ENCODE measurements at regions not wholly inside any gene's neighbourhood (a gene's known extent, or its start where the extent isn't known, plus 50 kb on each side); places are given as distances from the start of the nearest gene placed in this dataset.

DNA sequence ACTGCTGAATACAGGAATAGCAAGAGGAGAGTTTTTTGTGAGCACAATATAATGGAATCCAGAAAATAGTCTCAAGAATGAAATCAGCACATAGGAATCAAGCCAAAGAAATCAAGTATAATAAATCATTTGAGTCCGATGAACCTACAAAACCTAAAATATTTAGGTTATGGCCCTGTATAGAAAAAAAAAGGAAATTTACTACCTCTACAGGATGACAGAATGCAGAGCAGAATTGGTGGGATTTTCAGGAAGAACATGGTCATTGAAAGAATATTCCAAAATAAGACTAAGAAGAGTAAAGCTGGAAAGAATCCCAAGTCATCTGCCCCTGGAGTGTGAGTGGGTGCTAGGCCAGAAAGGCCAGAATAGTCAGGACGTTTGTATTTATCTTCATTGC, 1041.2 kb upstream of the CDH2 start:
- Histone ChIP-seq H3K4me1 (ENCODE audit: insufficient read depth) (no peaks in the 10 kb centered on the region), H4K20me1 (ENCODE audit: insufficient read depth, poor library complexity, severe bottlenecking) (no peaks in the 10 kb centered on the region), H3K36me3 (replicated peaks; ENCODE audit: insufficient read depth, low read depth) (no peaks in the 10 kb centered on the region), H3K4me2 (no peak overlapping the region), H3K27ac (no peak overlapping the region), H3K9me2 (replicated peaks; ENCODE audit: insufficient read depth) (no peaks in the 10 kb centered on the region), H3K79me2 (no peaks in the 10 kb centered on the region), H3K27me3 (no peaks in the 10 kb centered on the region), H3K4me3 (no peak overlapping the region), H2AFZ (no peak overlapping the region), H3K9me3 (ENCODE audit: low read depth) (no peaks in the 10 kb centered on the region)
- WGBS (ENCODE audit: low lambda C conversion rate, missing lambda C conversion rate): 73% methylated on average over 2 of the region's 2 CpGs
- no peak for DNase-seq (ENCODE audit: low spot score)
- TF ChIP-seq, protein P1, sequence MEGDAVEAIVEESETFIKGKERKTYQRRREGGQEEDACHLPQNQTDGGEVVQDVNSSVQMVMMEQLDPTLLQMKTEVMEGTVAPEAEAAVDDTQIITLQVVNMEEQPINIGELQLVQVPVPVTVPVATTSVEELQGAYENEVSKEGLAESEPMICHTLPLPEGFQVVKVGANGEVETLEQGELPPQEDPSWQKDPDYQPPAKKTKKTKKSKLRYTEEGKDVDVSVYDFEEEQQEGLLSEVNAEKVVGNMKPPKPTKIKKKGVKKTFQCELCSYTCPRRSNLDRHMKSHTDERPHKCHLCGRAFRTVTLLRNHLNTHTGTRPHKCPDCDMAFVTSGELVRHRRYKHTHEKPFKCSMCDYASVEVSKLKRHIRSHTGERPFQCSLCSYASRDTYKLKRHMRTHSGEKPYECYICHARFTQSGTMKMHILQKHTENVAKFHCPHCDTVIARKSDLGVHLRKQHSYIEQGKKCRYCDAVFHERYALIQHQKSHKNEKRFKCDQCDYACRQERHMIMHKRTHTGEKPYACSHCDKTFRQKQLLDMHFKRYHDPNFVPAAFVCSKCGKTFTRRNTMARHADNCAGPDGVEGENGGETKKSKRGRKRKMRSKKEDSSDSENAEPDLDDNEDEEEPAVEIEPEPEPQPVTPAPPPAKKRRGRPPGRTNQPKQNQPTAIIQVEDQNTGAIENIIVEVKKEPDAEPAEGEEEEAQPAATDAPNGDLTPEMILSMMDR (IDR thresholded peaks at IDR 0.05; ENCODE audit: poor library complexity): no peak
- TF ChIP-seq EZH2phosphoT487 (IDR thresholded peaks at IDR 0.05; ENCODE audit: low read depth, severe bottlenecking, unreplicated experiment) (no peak), EZH2 (IDR thresholded peaks at IDR 0.05; ENCODE audit: borderline replicate concordance) (no peak)

DNA sequence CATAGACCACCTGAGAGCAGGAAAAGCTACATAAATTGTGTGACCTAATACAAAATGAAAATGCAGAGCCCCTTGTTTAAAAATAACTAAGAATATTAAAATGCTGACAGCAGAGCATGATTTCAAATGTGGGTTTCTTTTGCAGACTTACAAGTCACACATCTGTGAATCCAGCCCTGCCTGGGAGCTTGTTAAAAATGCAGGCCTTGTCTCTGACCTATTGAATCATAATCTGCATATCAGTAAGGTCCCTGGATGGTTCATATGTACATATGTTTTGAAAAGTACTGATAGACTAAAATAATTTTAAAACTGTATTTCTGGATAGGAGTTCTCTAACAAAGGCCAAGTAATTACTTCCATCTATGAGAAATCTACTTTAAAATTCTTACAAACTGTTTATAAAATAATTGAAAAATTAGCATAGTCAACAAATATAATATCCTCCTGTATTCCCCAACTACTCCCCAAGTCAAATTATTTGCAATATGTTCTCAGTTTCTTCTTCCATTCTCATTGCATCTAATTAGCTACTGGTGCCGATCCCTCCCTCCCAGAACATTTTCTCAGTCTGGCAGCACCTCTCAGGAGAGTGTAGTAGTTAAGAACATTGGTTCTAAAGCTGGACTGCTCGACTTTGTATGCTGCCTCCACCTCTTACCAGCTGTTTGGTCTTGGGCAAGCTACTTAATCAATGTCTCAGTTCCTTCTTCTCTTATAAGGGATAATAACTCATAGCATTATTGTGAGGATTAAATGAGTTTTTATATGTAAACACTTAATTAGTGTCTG, 1040.4 kb upstream of the CDH2 start:
- no peak for DNase-seq (ENCODE audit: low spot score)
- H3K79me2 ChIP-seq: no peaks in the 10 kb centered on the region

DNA sequence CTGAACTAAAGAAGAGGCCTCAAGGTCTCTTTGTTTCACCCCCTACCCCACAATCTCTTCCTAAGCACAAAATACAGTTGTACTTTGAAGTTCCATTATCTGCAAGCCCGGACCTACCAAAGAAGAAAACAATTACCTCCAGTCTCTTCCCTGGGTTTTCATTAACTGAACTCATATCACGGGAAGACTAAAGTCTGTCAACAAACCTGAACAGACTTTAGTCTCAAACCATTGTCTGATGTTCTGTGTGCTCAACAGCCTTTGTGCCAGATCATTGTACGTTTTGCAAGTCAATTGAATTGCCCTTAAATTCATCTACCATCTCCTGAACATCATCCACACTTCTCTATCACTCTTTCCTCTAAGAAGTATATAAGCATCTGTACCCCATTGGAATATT, 1021.9 kb upstream of the CDH2 start:
- H3K4me1 ChIP-seq (ENCODE audit: insufficient read depth): no peaks in the 10 kb centered on the region
- no peaks in the 10 kb centered on the region for H3K9me2 ChIP-seq (replicated peaks; ENCODE audit: insufficient read depth)
- no peak overlapping the region for H2AFZ ChIP-seq
- H3K79me2 ChIP-seq: no peaks in the 10 kb centered on the region
- WGBS (ENCODE audit: low lambda C conversion rate, missing lambda C conversion rate): 48% methylated on average over 3 of the region's 3 CpGs
- H3K27me3 ChIP-seq: no peaks in the 10 kb centered on the region
- H3K4me2 ChIP-seq: no peak overlapping the region
- H3K4me3 ChIP-seq: no peak overlapping the region
- H4K20me1 ChIP-seq (ENCODE audit: insufficient read depth, poor library complexity, severe bottlenecking): no peaks in the 10 kb centered on the region
- DNase-seq (ENCODE audit: low spot score): no peak
- no peak for TF ChIP-seq EZH2 (IDR thresholded peaks at IDR 0.05; ENCODE audit: borderline replicate concordance)
- TF ChIP-seq, protein P1 (IDR thresholded peaks at IDR 0.05; ENCODE audit: poor library complexity): no peak
- no peak overlapping the region for H3K27ac ChIP-seq
- H3K9me3 ChIP-seq (ENCODE audit: low read depth): no peaks in the 10 kb centered on the region
- H3K36me3 ChIP-seq (replicated peaks; ENCODE audit: insufficient read depth, low read depth): no peaks in the 10 kb centered on the region

More for the DNA sequence above, 1040.4 kb upstream of the CDH2 start:
- Histone ChIP-seq H4K20me1 (ENCODE audit: insufficient read depth, poor library complexity, severe bottlenecking) (no peaks in the 10 kb centered on the region), H3K4me3 (no peak overlapping the region), H3K4me2 (no peak overlapping the region), H3K9me2 (replicated peaks; ENCODE audit: insufficient read depth) (no peaks in the 10 kb centered on the region), H3K36me3 (replicated peaks; ENCODE audit: insufficient read depth, low read depth) (no peaks in the 10 kb centered on the region), H3K4me1 (ENCODE audit: insufficient read depth) (no peaks in the 10 kb centered on the region), H2AFZ (no peak overlapping the region), H3K27ac (no peak overlapping the region), H3K9me3 (ENCODE audit: low read depth) (no peaks in the 10 kb centered on the region), H3K27me3 (no peaks in the 10 kb centered on the region)
- WGBS (ENCODE audit: low lambda C conversion rate, missing lambda C conversion rate): 74% methylated on average over 2 of the region's 2 CpGs
- TF ChIP-seq EZH2 (IDR thresholded peaks at IDR 0.05; ENCODE audit: borderline replicate concordance) (no peak), EZH2phosphoT487 (IDR thresholded peaks at IDR 0.05; ENCODE audit: low read depth, severe bottlenecking, unreplicated experiment) (no peak)
- TF ChIP-seq, protein P1 (IDR thresholded peaks at IDR 0.05; ENCODE audit: poor library complexity): no peak

Data from hepatocyte (in vitro differentiated cells).